Prostate gland (tissue), 2 donors: ENCODE measurements at regions not wholly inside any gene's neighbourhood (a gene's known extent, or its start where the extent isn't known, plus 50 kb on each side); places are given as distances from the start of the nearest gene placed in this dataset.

Experiments used
- DNase-seq: peaks from one replicate; pipeline ENCODE4 v3.0.0-alpha.2; 2019; ENCODE audit warnings: low spot score
- H3K27ac ChIP-seq, 2 donors: fragments of 200-600 bp; sonication (generic); 2 replicates each; pipeline ENCODE4 v1.5.1; 2017 to 2019
- H3K27me3 ChIP-seq: fragments of 200-600 bp; sonication (generic); replicated peaks from 2 replicates; pipeline ENCODE4 v1.5.1; 2019; ENCODE audit not compliant: insufficient read depth
- H3K36me3 ChIP-seq, 2 donors: fragments of 200-600 bp; sonication (generic); 1 replicate in 1 of 2; 2 replicates in 1 of 2; pipeline versions ENCODE4 v1.5.1 to v1.8.1; 2017 to 2019
- H3K4me1 ChIP-seq: fragments of 200-600 bp; sonication (generic); replicated peaks from 2 replicates; pipeline ENCODE4 v1.5.1; 2019
- H3K4me3 ChIP-seq, 2 donors: fragments of 200-600 bp; sonication (generic); 2 replicates each; pipeline ENCODE4 v1.5.1; 2017 to 2019
- H3K9me3 ChIP-seq: fragments of 200-600 bp; sonication (generic); 2 replicates; pipeline ENCODE4 v1.5.1; 2017
- CTCF ChIP-seq, 4 experiments: fragments of 200-600 bp in 2 of 4; fragments of 450-650 bp in 2 of 4; sonication (generic) in 2 of 4; IDR thresholded peaks; 1 replicate in 3 of 4; 2 replicates in 1 of 4; pipeline ENCODE4 v1.5.1; 2016 to 2019; ENCODE audit warnings: antibody characterized with exemption in 4 of 4, mild to moderate bottlenecking in 2 of 4, moderate library complexity in 2 of 4
- POLR2A ChIP-seq: fragments of 450-650 bp; IDR thresholded peaks from one replicate; pipeline ENCODE4 v1.6.1; 2016; ENCODE audit warnings: antibody characterized with exemption, mild to moderate bottlenecking
- POLR2AphosphoS5 ChIP-seq: sonication (generic); formaldehyde crosslinking; IDR thresholded peaks from one replicate; pipeline ENCODE4 v1.6.1; 2017; ENCODE audit warnings: antibody characterized with exemption
- WGBS: methylation state at CpG from one replicate; pipeline ENCODE4 v1.1.5; 2018; 5-methylcytosine and 5-hydroxymethylcytosine counted together
- intact Hi-C: fragments of 100-400 bp; cut with DNase I; formaldehyde crosslinking; loops from one replicate; pipeline ENCODE4 v1.14.2; 2022

GRCh38 chr5:1699394-1699793 lies 100.2 kb downstream of the MRPL36 start:
- no peak for DNase-seq
- intact Hi-C loops: no loop called here
- Histone ChIP-seq H3K27me3 (no peaks in the 10 kb centered on the region), H3K27ac (no peak overlapping the region), H3K4me1 (no peaks in the 10 kb centered on the region), H3K4me3 (no peak overlapping the region), H3K36me3 (no peaks in the 10 kb centered on the region), H3K9me3 (no peaks in the 10 kb centered on the region)
- WGBS: 83% methylated on average over 6 of the region's 6 CpGs
- TF ChIP-seq CTCF (IDR thresholded peaks at IDR 0.05) (no peak), POLR2A (no peak), POLR2AphosphoS5 (no peak)

GRCh38 chr5:1698589-1699316 lies 100.9 kb downstream of the MRPL36 start:
- Histone ChIP-seq H3K4me3 (no peak overlapping the region), H3K36me3 (no peaks in the 10 kb centered on the region), H3K27ac (no peak overlapping the region), H3K4me1 (no peaks in the 10 kb centered on the region), H3K27me3 (no peaks in the 10 kb centered on the region), H3K9me3 (no peaks in the 10 kb centered on the region)
- no peak for DNase-seq
- intact Hi-C loops: no loop called here
- 81% methylated on average over 12 of the region's 12 CpGs for WGBS
- TF ChIP-seq CTCF (IDR thresholded peaks at IDR 0.05): no peak
- no peak for TF ChIP-seq POLR2A
- no peak for TF ChIP-seq POLR2AphosphoS5

- Histone ChIP-seq H3K4me3 (no peak overlapping the region), H3K4me1 (no peaks in the 10 kb centered on the region), H3K27me3 (no peaks in the 10 kb centered on the region), H3K9me3 (no peaks in the 10 kb centered on the region), H3K27ac (no peak overlapping the region), H3K36me3 (no peaks in the 10 kb centered on the region)
- no peak for DNase-seq
- WGBS: 44% methylated on average over 2 of the region's 2 CpGs
- intact Hi-C loops: no loop called here
- TF ChIP-seq POLR2AphosphoS5 (no peak), POLR2A (no peak), CTCF (IDR thresholded peaks at IDR 0.05) (no peak)
Measured at GRCh38 chr5:1692381-1692780, 107.3 kb downstream of the MRPL36 start.

- no peaks in the 10 kb centered on the region for H3K36me3 ChIP-seq
- no peaks in the 10 kb centered on the region for H3K27me3 ChIP-seq
- no peaks in the 10 kb centered on the region for H3K4me1 ChIP-seq
- no peak for DNase-seq
- H3K27ac ChIP-seq: no peak overlapping the region
- no peak overlapping the region for H3K4me3 ChIP-seq
- TF ChIP-seq POLR2AphosphoS5: no peak
- TF ChIP-seq CTCF (IDR thresholded peaks at IDR 0.05): no peak
- no peak for TF ChIP-seq POLR2A
- 89% methylated on average over 13 of the region's 13 CpGs for WGBS
- intact Hi-C loops: no loop called here
- H3K9me3 ChIP-seq: no peaks in the 10 kb centered on the region
Measured at GRCh38 chr5:1687301-1687970, 112.2 kb downstream of the MRPL36 start.
